ENCODE measurements at regions not wholly inside any gene's neighbourhood (a gene's known extent, or its start where the extent isn't known, plus 50 kb on each side); places are given as distances from the start of the nearest gene placed in this dataset.

DNA sequence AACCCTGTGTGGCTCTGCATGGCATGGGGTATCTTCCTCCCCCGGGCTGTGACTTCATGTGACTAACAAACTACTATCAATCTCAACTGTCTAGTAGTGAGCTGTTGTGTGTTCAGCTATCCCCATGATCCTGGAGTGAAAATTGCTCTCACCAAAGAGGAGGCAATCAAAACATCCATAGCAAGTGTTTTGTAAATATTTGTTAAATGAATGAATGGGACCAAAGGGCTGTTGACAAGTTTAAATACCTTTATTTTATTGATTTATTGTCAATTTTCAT, 138.1 kb upstream of the CPM start:
- TF ChIP-seq, protein P1, sequence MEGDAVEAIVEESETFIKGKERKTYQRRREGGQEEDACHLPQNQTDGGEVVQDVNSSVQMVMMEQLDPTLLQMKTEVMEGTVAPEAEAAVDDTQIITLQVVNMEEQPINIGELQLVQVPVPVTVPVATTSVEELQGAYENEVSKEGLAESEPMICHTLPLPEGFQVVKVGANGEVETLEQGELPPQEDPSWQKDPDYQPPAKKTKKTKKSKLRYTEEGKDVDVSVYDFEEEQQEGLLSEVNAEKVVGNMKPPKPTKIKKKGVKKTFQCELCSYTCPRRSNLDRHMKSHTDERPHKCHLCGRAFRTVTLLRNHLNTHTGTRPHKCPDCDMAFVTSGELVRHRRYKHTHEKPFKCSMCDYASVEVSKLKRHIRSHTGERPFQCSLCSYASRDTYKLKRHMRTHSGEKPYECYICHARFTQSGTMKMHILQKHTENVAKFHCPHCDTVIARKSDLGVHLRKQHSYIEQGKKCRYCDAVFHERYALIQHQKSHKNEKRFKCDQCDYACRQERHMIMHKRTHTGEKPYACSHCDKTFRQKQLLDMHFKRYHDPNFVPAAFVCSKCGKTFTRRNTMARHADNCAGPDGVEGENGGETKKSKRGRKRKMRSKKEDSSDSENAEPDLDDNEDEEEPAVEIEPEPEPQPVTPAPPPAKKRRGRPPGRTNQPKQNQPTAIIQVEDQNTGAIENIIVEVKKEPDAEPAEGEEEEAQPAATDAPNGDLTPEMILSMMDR (IDR thresholded peaks at IDR 0.05), result no peak
- no peak for TF ChIP-seq POLR2A (IDR thresholded peaks at IDR 0.05; ENCODE audit: low read depth)

Data from esophagus muscularis mucosa (tissue), 3 donors.